Lower leg skin (tissue), 4 donors: ENCODE measurements at regions not wholly inside any gene's neighbourhood (a gene's known extent, or its start where the extent isn't known, plus 50 kb on each side); places are given as distances from the start of the nearest gene placed in this dataset.

Experiments used
- DNase-seq, 2 donors: peaks; one replicate each; pipeline ENCODE4 v3.0.0-alpha.2; 2019; ENCODE audit warnings: low spot score in 2 of 2
- H3K4me3 ChIP-seq: fragments of 200-600 bp; sonication (generic); 2 replicates; pipeline ENCODE4 v1.5.1; 2017; ENCODE audit warnings: mild to moderate bottlenecking, low read depth; ENCODE audit not compliant: poor library complexity, severe bottlenecking
- POLR2A ChIP-seq, 2 donors: fragments of 450-650 bp; IDR thresholded peaks; one replicate each; pipeline ENCODE4 v1.6.1; 2016 to 2017; ENCODE audit warnings: antibody characterized with exemption in 2 of 2, mild to moderate bottlenecking in 1 of 2, moderate library complexity in 1 of 2
- WGBS, 2 donors: methylation state at CpG; one replicate each; pipeline ENCODE4 v1.1.5; 2018; 5-methylcytosine and 5-hydroxymethylcytosine counted together
- intact Hi-C: fragments of 100-400 bp; cut with DNase I; formaldehyde crosslinking; loops from one replicate; pipeline ENCODE4 v1.15.0; 2023; ENCODE audit warnings: low total_unique reads
- TF ChIP-seq, protein P1 (sequence below), 3 donors: fragments of 450-650 bp; IDR thresholded peaks; one replicate each; pipeline ENCODE4 v1.5.1; 2016; ENCODE audit warnings: antibody characterized with exemption in 3 of 3, mild to moderate bottlenecking in 3 of 3, moderate library complexity in 2 of 3

DNA sequence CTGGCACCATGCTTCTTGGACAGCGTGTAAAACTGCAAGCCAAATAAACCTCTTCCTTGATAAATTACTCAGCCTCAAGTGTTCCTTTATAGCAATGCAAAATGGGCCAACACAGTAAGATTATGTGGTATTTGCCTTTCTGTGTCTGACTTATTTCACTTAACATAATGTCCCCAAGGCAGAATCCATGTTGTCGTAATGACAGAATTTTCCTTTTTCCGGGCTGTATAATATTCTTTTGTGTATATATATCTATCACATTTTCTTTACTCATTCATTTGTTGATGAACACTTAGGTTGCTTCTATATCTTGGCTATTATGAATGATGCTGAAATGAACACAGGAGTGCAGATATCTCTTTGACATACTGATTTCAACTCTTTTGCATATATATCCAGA, 209.1 kb upstream of the PTER start:
- WGBS, 2 donors, result 87 to 93% methylated on average over 3 of the region's 3 CpGs
- TF ChIP-seq POLR2A (IDR thresholded peaks at IDR 0.05), result no peak
- TF ChIP-seq, protein P1, sequence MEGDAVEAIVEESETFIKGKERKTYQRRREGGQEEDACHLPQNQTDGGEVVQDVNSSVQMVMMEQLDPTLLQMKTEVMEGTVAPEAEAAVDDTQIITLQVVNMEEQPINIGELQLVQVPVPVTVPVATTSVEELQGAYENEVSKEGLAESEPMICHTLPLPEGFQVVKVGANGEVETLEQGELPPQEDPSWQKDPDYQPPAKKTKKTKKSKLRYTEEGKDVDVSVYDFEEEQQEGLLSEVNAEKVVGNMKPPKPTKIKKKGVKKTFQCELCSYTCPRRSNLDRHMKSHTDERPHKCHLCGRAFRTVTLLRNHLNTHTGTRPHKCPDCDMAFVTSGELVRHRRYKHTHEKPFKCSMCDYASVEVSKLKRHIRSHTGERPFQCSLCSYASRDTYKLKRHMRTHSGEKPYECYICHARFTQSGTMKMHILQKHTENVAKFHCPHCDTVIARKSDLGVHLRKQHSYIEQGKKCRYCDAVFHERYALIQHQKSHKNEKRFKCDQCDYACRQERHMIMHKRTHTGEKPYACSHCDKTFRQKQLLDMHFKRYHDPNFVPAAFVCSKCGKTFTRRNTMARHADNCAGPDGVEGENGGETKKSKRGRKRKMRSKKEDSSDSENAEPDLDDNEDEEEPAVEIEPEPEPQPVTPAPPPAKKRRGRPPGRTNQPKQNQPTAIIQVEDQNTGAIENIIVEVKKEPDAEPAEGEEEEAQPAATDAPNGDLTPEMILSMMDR (IDR thresholded peaks at IDR 0.05), result no peak
- no peak overlapping the region for H3K4me3 ChIP-seq
- DNase-seq, result no peak
- intact Hi-C loops, result no loop called here

- WGBS, 2 donors, result 67 to 71% methylated on average over 2 of the region's 2 CpGs
- no peak for TF ChIP-seq POLR2A (IDR thresholded peaks at IDR 0.05)
- TF ChIP-seq, protein P1 (IDR thresholded peaks at IDR 0.05), result no peak
- no peak for DNase-seq
- intact Hi-C loops, result no loop called here
- H3K4me3 ChIP-seq, result no peak overlapping the region
Measured at GRCh38 chr10:16231176-16231575, 205.6 kb upstream of the PTER start.

DNA sequence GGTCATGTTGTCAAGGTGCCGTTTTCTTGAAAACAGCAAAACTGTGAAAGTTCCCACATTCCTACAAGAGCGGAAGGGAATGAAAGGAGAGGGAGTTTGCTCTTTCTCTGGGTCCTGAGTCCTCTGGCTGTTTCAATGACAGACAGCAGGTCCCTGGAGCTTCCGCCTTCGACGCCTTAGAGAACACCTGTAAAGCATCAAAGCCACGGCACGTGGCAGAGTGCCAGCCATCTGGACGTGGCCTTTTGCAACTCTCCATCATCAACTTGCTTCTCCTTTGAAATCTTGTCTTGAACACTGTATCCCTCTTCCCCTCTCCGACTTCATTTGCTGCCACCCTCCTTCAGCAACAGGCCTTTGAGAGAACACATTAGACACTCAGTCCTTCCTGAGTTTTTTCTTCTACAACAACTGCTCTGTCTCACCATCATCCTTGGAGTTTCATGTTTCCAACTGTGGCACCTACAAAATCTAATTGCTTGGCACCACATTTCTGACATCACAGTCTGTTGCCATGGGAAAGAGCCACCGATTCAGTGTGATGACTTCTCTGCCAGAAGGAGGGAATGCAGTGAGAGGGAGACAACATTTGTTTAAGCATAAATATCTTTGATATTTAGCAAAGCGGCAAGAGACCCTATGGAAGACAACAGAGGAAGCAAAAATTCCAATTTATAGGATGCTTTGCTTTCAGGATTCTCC, 204.9 kb upstream of the PTER start:
- 62 to 66% methylated on average over 11 of the region's 11 CpGs for WGBS, 2 donors
- TF ChIP-seq POLR2A (IDR thresholded peaks at IDR 0.05), result no peak
- TF ChIP-seq, protein P1 (IDR thresholded peaks at IDR 0.05), result no peak
- DNase-seq, result no peak
- intact Hi-C loops, result no loop called here
- H3K4me3 ChIP-seq, result no peak overlapping the region

- intact Hi-C loops, result no loop called here
- DNase-seq, result no peak
- no peak for TF ChIP-seq POLR2A (IDR thresholded peaks at IDR 0.05)
- TF ChIP-seq, protein P1 (IDR thresholded peaks at IDR 0.05), result no peak
- H3K4me3 ChIP-seq, result no peak overlapping the region
- 53% methylated on average over 1 of the region's 1 CpG for WGBS, 2 donors
Measured at GRCh38 chr10:16232441-16232840, 204.4 kb upstream of the PTER start.

DNA sequence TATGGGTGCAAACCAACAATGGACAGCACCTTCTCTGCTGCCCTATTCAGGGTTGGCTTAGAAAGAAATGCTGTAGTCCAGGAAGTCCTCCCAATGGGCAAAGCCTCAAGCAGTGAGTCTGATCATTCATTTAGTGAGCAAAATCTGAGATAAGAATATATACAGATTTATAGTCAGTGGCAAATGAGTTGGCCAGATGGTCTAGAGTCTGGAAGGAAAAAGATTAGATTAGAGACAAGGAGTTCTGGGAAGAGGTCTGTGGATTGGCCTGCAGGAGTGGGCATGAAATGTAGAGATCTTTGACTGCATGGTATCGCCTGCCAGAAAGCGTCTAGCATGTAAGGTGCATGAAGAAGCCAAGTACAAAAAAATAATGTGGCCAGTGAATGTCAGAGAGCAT, 201.9 kb upstream of the PTER start:
- no peak for DNase-seq
- intact Hi-C loops, result no loop called here
- TF ChIP-seq, protein P1 (IDR thresholded peaks at IDR 0.05), result no peak
- no peak for TF ChIP-seq POLR2A (IDR thresholded peaks at IDR 0.05)
- H3K4me3 ChIP-seq, result no peak overlapping the region
- 88 to 94% methylated on average over 2 of the region's 2 CpGs for WGBS, 2 donors

DNA sequence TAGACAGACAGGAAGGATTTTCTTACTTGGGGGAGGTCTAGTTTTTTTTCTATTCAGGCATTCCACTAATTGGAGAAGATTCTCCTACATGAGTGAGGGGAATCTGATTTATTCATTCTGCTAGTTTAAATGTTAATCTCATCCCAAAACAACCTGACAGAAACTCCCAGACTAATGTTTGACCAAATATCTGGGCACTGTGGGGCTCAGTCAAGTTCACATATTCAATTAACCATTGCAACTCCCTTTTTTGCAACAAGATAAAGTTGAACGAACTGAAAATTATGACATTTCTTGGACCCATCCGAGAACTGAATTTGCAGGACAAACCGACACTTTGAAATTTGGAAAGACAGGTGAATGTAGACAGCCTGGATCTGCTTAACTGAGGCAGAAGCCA, 194.4 kb upstream of the PTER start:
- no peak overlapping the region for H3K4me3 ChIP-seq
- intact Hi-C loops, result no loop called here
- no peak for DNase-seq
- 93 to 95% methylated on average over 3 of the region's 3 CpGs for WGBS, 2 donors
- TF ChIP-seq POLR2A (IDR thresholded peaks at IDR 0.05), result no peak
- TF ChIP-seq, protein P1 (IDR thresholded peaks at IDR 0.05), result no peak
